ENCODE measurements at regions not wholly inside any gene's neighbourhood (a gene's known extent, or its start where the extent isn't known, plus 50 kb on each side); places are given as distances from the start of the nearest gene placed in this dataset.

- TF ChIP-seq POLR2A (IDR thresholded peaks at IDR 0.05; ENCODE audit: low read length) (no peak), GATA1 (IDR thresholded peaks at IDR 0.05; ENCODE audit: low read depth, low read length) (no peak)
Observed at GRCh38 chr4:164615964-164616363, 138.0 kb upstream of the SMIM31 start.

Data from erythroblast (primary cell).